COR-L47 (cell line): ENCODE measurements at regions not wholly inside any gene's neighbourhood (a gene's known extent, or its start where the extent isn't known, plus 50 kb on each side); places are given as distances from the start of the nearest gene placed in this dataset.

Experiments used
- DNase-seq: peaks from one replicate; lab custom pipeline; 2025; lab: John Stamatoyannopoulos, UW

DNA sequence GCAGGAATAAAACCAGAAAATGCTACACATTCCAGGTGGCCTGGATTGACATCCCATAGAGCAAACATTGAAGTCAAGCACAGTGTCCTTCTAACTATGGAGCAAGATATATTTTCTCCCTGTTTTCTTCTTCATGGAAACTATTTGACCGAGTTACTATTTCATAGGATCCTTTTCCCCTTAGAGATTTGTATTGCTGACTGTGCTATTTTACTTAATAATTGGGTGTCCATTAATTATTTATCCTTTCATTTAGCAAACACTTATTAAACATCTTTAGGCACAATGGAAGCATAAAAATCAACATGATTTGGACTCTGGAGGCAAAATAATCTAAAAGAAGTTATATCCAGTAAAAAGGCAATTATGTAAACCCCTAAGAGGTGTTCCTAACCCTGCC, 782.8 kb upstream of the ACVR2A start:
- DNase-seq = no peak

DNA sequence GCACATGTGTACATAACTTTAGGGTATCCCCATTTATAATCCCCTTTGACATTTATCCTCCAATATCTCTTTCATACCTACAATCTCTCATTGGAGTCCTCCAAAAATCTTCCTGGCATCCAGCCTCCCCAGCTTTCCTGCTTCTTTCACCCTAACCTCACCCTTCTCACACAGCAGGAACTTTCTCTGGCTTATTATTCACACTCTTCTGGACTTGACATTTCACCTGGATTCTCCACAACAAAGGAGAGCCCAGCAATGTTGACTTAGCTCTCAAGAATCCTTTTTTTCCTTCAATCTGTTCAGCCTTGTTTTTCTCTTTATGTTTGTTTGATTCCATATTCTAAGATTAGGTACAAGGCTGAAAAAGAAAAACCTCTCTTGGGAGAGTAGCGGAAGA, 783.6 kb upstream of the ACVR2A start:
- no peak for DNase-seq

DNA sequence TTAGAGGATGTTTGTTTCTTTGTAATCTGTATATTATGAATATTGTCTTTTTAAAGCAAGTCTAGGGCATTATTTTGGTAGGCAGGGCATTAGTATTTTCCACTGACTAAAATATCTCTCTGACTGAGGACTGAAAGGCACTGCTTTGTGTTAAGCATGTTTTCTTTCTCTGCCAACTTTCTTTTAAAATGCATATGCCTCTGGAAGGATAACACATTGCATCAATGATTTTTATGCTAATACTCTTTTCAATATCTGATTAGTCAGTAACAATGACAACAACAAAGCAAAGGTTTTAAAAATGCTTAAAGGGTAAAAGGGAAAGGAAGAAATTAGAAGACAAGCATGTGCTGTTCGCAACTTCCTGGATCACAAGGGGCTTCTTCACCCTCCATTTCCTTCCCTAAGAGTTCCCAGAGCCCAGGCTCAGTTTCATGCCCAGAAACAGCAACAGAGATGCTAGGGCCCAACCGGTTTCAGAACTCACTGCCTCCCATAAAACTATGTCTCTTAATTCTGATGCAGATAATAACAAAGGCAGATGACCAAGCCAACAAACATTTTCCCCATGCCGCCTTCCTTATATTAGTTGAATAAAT, 786.8 kb upstream of the ACVR2A start:
- no peak for DNase-seq

DNA sequence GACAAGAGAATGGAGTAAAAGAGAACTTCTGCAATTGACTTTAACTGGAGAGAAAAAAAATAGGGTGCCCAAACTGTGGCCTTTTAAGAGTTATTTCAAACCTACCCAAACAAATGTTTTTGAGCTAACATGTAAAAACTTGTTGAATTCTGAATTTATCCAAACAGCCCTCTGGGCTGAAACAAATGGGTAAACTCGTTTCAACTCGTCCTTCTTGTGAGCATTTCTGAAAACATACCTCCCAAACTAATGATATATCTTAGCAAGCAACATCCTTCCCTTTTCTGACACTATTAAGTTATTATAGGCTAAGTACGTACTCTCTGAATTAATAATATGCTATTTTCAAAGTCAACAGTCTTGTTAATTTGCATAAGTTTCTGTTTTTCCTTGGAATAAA, 793.0 kb upstream of the ACVR2A start:
- no peak for DNase-seq

DNA sequence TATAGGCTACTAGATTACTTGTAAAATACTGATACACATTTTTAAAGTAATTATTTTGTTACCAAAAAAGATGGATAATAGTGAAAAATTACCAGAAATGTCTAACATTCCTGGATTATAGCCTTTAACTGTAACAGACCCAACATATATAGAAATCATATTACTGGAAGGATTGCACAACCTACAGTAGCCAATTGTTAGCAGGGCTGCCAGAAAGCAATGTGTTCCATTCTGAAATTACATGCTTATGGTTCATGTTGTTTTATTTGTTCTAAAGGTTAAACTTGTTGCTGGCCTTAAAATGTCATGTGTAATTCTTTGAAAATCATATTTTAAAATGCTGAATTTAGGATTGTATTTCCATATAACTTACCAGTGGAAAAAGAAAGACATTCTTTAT, 793.6 kb upstream of the ACVR2A start:
- no peak for DNase-seq

DNA sequence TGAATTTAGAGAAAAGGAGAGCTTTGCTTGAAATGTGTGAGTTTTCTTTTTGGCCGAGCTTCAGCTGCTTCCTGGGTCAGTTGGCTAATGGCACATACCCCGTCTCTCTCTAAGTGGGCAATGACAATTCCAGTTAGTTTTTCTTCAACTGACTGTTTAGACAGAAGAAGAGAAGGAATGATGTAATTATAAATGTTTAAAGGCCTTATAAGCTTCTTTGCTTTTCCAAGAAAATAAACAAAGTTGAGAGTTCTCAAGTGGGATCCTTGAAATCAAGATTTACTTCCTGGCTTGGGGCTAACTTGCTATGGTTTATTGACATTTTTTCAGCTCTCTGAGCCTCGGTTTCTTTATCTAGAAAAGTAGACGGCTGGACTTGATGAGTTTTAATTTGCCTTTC, 794.9 kb upstream of the ACVR2A start:
- DNase-seq = no peak

DNA sequence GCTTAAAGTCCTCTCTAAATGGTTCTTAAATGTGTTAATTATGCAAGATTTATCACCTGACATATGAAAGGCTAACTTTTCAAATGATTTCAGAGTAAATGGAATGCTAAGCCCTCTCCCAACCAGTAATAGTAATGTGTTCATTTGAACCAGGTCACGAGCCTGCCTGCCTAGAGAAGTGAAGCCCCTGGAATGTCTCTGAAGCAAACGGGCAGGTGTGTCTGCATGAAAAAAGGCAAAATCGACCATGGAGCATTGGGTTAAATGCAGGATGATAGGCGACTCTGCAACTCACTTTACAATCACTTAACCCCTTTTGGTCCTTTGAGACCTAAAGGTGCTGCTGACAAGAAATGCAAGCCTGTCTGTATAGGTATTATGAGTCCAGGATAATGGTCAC, 798.4 kb upstream of the ACVR2A start:
- DNase-seq = no peak

DNA sequence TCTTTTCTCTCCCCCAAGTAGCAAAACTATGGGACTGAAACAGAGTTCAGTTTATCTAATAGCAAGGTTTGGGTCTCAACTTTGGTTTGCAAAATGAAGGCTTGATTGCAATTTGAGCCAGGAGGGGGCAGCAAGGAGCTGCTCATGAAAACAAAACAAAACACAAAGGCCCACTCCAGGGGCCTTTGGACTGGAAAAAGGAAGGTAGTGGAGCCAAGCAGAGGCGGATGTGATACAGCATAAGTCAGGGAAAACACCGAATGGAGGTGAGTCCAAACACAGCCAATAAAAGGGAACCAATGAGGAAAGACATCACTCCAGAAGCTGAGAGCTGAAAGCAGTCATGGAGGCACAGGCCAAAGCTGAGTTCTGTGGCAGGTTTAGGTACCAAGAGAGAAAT, 799.7 kb upstream of the ACVR2A start:
- peak; percentile 48 for DNase-seq

DNA sequence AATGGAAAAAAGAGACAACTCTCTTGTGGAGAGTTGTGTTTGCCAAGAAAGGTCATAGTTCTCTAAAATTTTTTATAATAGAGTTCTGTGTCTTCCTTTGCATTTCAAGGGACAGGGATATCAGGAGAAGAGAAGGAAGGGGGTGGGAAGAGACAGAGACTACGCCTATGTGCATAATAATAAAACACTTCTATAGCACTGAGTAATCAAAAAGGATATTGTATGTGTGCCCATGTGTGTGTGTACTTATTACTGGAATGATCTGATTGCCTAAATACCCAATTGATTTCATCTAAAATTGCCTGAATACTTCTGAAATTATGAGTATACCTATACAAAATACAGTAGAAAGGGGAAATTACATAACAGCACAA, 803.7 kb upstream of the ACVR2A start:
- no peak for DNase-seq

DNA sequence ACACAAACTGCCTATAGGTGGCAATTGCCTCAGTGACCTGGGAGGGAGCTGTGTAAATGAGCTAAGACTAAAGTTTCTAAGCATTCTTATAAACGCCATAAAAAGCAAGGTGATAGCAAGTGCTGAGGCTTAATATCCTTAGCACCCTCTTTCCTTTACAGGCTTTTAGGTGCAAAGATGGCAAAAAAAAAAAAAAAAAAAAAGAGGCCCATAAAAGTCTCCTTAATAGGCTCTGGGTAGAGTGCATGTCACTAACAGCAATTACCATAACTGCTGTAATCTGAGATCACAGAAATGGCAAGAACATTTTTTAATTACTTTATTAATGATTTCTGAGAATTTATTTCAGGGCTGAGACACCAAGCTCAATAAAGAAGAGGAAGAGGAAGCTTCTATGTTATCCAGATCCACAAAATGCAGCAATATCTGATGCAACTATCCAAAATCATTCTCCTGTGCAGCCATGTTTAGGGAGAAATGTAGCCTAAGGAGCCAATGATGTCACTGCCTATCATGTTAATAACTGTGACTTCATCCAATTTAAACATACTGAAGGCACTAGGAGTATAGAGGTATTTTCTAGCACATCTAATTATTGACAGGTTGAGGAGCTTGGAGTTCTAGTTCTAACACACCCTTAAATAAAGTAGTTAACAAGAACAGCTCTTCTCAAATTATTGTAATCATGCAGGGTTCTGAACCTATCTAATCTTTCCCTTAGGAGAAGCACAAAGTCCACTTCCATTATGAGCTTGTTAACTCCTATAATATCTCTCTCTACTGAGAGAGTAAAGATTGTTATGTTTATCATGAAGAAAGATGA, 804.3 kb upstream of the ACVR2A start:
- no peak for DNase-seq

DNA sequence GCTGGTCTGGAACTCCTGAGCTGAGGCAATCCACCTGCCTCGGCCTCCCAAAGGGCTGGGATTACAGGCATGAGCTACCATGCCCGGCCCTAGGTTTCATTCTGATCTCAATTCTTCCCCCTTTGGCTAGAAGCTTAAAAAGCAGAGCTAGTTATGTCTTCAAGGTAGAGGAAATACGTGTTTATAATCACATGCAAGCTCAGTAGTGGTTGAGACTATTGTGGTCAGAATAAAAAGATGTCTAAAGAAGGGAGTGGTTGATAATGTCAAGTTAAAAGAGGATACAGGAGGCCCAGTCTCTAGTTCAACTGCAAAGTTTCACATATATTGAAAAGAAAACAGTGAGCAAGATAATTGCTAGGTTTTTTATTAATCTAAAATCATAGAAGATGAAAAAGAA, 807.8 kb upstream of the ACVR2A start:
- no peak for DNase-seq

DNA sequence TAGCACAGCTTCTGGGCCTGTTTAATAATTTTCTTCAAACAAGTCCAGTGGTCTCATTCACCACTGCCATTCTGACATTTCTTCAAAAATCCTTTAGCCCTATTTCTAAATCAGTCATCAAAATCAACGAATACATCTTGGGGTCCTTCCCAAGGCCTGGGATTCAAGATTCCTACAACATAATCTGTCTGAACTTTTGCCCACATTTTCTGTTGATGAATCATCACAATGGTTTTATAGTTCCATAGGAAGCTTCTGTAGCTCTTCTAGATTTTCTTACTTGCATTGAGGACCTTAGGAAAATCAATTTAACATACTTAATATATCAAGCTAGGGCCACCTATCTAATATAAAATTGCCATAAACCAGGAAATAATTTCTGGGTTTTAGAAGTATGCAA, 811.8 kb upstream of the ACVR2A start:
- no peak for DNase-seq

DNA sequence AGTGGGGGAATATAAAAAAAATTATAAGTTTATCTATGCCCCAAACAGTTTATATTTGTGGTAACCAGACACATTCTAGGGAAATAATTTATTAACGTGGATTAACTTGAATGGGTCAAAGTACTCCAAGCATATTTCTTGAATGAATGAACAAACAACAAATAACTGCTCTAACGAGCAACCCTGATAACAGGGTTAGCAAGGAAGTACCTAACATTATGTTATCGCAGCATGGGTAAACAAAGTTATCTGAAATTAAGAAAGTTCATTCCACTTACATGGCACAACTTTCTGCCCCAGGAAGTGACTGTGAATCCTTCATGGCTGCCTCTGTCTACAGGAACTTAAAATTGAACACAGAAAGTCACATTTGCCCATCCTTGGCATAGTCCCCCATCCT, 812.9 kb upstream of the ACVR2A start:
- no peak for DNase-seq

DNA sequence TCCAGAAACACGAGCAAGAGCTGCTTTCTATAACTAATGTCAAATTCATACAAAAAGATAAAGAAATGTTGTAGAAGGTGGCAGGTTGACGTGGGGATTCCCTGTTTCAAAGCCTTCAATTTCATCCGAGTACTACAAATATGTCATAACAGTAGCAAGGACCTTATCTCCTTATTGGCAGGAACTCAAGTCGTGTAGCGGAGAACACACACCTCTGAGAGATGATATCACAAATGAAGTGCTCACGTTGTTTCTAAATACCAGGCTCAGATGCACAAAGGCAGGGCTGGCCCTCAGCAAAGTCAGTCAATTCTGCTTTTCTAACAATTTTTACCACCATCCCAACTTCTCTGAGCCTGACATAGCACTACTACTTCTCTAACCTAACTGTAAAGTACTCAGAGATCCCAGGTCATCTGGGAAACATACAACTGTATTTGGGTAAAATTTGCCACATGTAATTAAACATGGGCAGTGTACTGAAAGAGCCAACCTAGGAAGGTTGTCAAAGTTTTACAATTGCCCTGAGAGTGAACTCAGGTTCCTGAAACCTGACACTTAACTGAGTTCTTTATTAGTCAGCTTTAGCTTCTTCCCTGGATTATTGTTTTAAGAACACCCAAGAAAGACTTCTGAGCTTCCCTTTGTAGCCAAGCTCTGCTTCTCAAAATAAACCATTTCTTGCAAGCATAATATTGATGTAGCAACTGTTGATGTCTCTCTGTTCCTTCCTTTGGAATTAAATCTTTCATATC, 813.7 kb upstream of the ACVR2A start:
- DNase-seq = no peak

DNA sequence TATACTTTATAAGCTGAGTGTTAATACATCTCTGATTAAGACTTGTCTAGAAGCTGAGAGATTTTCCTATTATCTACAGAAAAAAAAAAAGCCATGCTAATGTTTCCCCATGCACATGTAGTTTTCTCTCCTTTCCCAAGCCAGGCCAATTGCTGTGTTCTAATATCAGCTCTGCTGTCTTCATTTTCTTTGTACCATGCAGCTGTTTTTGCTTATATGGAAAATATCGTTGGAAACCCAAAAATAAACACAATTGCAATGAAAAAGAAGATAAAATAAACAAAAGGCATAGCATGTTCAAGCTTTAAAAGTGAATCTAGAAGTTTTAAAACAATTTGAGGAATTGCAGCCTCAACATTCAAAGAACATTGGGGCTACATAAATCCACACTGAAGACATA, 817.4 kb upstream of the ACVR2A start:
- no peak for DNase-seq

DNA sequence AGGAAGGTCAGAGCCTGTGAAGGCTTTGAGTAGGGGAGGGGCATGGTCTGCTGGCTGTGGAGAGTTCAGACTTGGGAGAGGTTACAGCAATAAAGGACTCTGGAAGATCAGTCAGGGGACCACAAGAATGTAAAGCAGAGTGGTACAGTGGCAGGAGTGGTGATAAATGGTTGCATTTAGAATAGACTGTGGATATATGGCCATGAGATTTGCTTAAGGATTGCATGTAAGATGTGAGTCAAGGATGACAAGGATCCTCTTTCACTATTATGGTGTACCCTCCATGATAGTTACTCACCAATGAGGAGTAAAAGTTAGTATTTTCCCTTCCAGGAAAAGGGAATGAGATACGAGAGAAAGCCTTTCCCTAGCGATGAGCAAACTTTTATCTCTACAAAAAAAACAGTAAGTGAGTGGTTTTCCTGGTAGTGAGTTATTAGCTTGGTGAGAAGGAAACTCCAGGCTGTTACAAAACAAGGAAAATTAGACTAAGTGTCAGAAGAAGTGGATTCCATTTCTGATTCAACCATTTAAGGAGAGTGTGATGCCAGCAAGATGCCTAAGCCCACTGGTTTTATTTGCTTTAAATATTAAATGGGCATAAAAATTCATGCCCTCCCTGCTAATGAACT, 818.0 kb upstream of the ACVR2A start:
- DNase-seq = no peak

DNA sequence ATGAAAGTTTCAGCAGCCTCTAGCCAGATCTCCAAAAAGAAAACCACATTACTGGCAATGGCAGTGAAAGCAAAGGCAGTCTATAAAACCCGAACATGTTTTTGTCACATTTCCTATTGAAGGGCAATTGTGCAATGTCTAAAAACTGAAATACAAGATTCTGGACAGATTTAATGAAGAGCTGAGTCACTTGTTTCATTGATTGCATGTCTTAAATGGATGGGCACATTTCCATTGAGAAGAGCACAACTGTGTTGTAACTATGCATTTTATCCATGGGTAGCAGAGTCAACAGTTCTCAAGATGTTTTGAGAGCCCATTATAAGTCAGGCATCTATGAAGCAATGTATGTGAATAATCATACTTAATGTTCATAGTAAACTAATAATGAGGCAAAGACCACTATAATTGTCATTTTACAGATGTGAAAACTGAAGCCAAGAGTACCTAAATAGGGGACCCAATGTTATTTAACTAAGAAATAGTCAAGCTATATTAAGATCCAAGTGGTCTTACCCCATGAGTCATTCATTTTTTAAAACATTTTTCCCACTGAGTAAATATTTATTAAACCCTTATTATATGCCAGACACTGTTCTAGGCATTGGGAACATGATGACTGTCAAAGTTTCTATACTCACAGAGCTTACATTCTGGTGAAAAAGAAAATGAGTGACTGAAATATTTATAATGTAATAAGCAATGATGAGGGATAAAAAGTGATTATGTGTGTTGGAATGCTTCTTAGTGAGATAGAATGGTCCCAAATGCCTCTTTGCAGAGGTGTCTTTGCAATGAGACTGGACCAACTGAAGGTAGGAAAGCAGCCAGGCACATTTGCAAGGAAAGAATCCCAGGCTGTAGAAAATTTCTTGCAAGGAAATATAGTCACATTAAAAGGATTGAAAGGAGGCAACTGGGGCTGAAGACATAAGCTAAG, 818.9 kb upstream of the ACVR2A start:
- no peak for DNase-seq

DNA sequence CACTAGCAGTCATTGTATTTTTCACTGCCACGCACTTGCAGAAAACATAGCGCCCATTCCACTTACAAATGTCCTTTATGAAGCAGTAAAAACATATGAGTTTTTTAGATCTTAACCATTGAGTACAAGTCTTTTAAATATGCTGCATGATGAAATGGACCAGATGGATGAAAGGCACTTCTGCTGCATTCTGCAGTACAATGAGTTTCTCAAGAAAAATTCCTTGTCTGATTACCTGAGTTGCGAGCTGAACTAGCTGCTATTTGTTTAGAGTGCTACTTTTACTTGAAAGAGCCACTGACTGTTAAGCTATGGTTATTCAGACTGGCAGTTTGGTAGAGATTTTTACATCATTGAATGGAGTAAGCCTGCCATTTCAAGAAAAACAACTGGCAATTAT, 825.5 kb upstream of the ACVR2A start:
- DNase-seq = no peak

DNA sequence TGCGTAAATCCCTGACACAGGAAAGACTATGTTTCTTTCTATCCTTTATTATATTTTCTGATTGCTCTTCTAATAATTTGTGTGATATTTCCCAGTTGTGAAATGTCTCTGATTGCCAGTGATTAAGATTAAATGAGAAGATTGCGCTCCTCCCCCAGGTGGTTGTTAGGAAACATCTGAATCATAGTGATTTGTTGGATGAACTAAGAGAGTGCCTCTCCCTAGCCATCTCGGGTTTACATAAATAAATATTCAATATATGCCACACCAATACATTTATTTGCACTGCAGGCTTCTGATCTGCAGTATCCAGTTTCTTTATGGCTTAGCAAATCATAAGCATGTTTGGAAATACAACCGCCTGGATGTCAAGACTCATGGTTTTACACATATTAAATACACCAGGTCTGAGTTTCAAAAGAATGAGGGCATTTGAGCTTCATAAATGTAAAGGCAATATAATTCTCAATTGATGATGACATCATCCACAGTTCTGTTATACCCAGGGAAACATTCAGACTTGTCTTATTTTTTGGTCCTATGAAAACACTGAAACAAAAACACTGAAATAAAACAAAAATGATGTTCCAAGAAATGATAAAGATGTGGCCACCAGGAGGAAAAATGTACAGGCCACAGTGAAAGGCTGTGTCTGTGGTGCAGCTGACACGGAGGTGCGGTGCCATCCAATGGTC, 826.7 kb upstream of the ACVR2A start:
- DNase-seq = no peak

DNA sequence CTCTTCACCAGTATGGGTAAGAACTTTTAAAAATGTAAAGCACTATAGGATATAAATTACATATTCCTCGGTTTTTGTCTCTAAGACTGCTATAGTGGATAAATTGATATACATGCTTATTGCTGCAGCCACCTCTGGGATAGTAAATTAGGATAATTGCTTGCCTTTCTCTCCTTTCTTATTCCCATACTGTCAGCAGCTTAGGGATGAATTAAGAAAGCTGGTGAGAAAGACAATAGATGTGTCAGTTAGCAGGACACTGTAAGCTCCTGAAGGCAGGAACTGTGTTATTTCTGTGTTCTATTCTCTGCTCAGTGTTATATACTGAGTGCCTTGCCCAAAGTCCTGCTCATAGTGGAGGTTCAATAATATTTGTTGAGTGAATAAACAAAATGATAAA, 828.6 kb upstream of the ACVR2A start:
- no peak for DNase-seq

DNA sequence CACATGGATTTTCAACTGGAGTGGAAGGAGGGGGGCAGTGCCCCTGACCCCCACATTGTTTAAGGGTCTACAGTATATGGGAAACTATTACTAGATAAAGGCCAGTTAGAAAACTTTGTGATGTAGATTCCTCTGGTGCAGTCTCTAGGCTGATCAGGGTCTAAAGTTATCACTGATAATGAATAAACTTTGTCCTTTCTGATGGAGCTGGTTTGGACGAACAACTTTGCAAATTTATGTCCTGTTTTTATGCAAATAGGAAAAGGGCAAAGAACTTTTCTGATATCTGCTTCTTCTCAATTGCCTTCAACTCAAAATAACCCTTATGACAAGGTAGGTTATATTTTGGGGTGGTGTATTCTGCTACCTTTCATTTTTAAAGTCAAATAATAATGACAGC, 829.2 kb upstream of the ACVR2A start:
- DNase-seq = no peak
